K562 (cell line): ENCODE measurements at regions not wholly inside any gene's neighbourhood (a gene's known extent, or its start where the extent isn't known, plus 50 kb on each side); places are given as distances from the start of the nearest gene placed in this dataset.

ENCODE experiments used
- ATAC-seq: fragments of 200-7000 bp; cut with Tn5 transposase; 3 replicates; pipeline ENCODE4 v1.9.1; 2020; ENCODE audit warnings: moderate library complexity
- BruUV-seq: library from RNA; stranded (reverse); fragments of 400-500 nt; replicated peaks from 2 replicates; lab custom pipeline; 2021; lab: Mats Ljungman, UMichigan
- CTCF ChIA-PET: fragments of 300-600 bp; formaldehyde crosslinking; extraction: SDS; loops from one replicate; lab custom pipeline; 2021; ENCODE audit warnings: low intra/inter-chr PET ratio; lab: Yijun Ruan, JAX
- POLR2A ChIA-PET: fragments of 300-600, 350-650 bp; sonication (Branson Sonifier 250); formaldehyde crosslinking; extraction: SDS; loops from one replicate; lab custom pipeline; 2021; ENCODE audit warnings: antibody characterized with exemption, inconsistent platforms; lab: Yijun Ruan, JAX
- DNase-seq, 4 experiments: peaks; one replicate each; pipeline versions ENCODE4 v3.0.0 to v3.0.0-alpha.2; 2011 to 2018; ENCODE audit warnings: low spot score in 3 of 4, mixed read lengths in 3 of 4; ENCODE audit errors: extremely low read depth in 1 of 4
- FAIRE-seq: peaks from 2 replicates; lab custom pipeline; 2011; peaks lifted over from hg19 to GRCh38; lab: Jason Lieb, UNC
- H2AFZ ChIP-seq: 2 replicates; pipeline ENCODE4 v1.6.0; 2011; ENCODE audit warnings: low read depth, low read length, control low read depth, inconsistent platforms
- H3K27ac ChIP-seq: fragments of 200-600 bp; 3 replicates; pipeline ENCODE4 v1.8.0; 2011; ENCODE audit warnings: low read depth, mild to moderate bottlenecking, control low read depth, inconsistent platforms, low read length, moderate library complexity, mixed read lengths; ENCODE audit errors: extremely low read depth
- H3K27me3 ChIP-seq, 2 experiments: fragments of 300-600 bp in 1 of 2; 2 replicates in 1 of 2; 3 replicates in 1 of 2; pipeline versions ENCODE4 v1.6.0 to v1.8.0; 2011; ENCODE audit warnings: inconsistent platforms in 2 of 2, low read length in 2 of 2, mild to moderate bottlenecking in 1 of 2, mixed read lengths in 1 of 2, moderate library complexity in 1 of 2; ENCODE audit not compliant: control insufficient read depth in 2 of 2, insufficient read depth in 2 of 2
- H3K36me3 ChIP-seq: fragments of 300-600 bp; 3 replicates; pipeline ENCODE4 v1.8.0; 2011; ENCODE audit warnings: mild to moderate bottlenecking, low read length, inconsistent platforms; ENCODE audit not compliant: control insufficient read depth, insufficient read depth
- H3K4me1 ChIP-seq, 2 experiments: fragments of 200-600 bp in 1 of 2; replicated peaks in 1 of 2; 2 replicates in 1 of 2; 3 replicates in 1 of 2; pipeline versions ENCODE4 v1.5.1 to v1.8.0; 2011; ENCODE audit warnings: inconsistent platforms in 2 of 2, low read length in 2 of 2, mild to moderate bottlenecking in 1 of 2, mixed read lengths in 1 of 2, moderate library complexity in 1 of 2; ENCODE audit not compliant: control insufficient read depth in 2 of 2, insufficient read depth in 2 of 2
- H3K4me2 ChIP-seq: 2 replicates; pipeline ENCODE4 v1.6.1; 2011; ENCODE audit warnings: low read length, control low read depth, inconsistent platforms, mixed read lengths; ENCODE audit not compliant: insufficient read depth
- H3K4me3 ChIP-seq: fragments of 200-600 bp; sonication (generic), shearing (Covaris generic); 2 replicates; pipeline ENCODE4 v1.5.1; 2016; ENCODE audit warnings: control low read depth, inconsistent platforms
- H3K79me2 ChIP-seq: fragments of 200-600 bp; 3 replicates; pipeline ENCODE4 v1.8.0; 2011; ENCODE audit warnings: low read length, inconsistent platforms; ENCODE audit not compliant: control insufficient read depth, insufficient read depth
- H3K9ac ChIP-seq, 2 experiments: 2 replicates each; pipeline versions ENCODE4 v1.6.0 to v1.6.1; 2011; ENCODE audit warnings: low read depth in 2 of 2, low read length in 2 of 2, control low read depth in 1 of 2, inconsistent platforms in 1 of 2, mild to moderate bottlenecking in 1 of 2, mixed read lengths in 1 of 2; ENCODE audit not compliant: insufficient read depth in 1 of 2
- H3K9me1 ChIP-seq: one replicate; pipeline ENCODE4 v1.6.0; 2011; ENCODE audit warnings: inconsistent platforms, mild to moderate bottlenecking, low read length, moderate library complexity; ENCODE audit not compliant: control insufficient read depth, insufficient read depth
- H3K9me3 ChIP-seq: replicated peaks from 2 replicates; pipeline ENCODE4 v1.5.1; 2011; ENCODE audit warnings: low read depth, low read length, inconsistent platforms; ENCODE audit not compliant: control insufficient read depth, insufficient read depth
- H4K20me1 ChIP-seq: replicated peaks from 2 replicates; pipeline ENCODE4 v1.6.1; 2011; ENCODE audit warnings: low read length, inconsistent platforms, mixed read lengths; ENCODE audit not compliant: control insufficient read depth, insufficient read depth
- CHCHD3 ChIP-seq: fragments of 250-450 bp; sonication (Bioruptor Pico); IDR thresholded peaks from 2 replicates; pipeline ENCODE4 v2.1.2; 2022; ENCODE audit warnings: mild to moderate bottlenecking
- KAT7 ChIP-seq: sonication (generic); formaldehyde crosslinking; IDR thresholded peaks from 2 replicates; pipeline ENCODE4 v1.8.0; 2022; ENCODE audit warnings: missing genetic modification reagents, mild to moderate bottlenecking, borderline replicate concordance
- RUNX1 ChIP-seq: sonication (generic); IDR thresholded peaks from 2 replicates; pipeline ENCODE4 v1.6.1; 2016; ENCODE audit warnings: antibody characterized with exemption, low read depth
- SMAD1 ChIP-seq: fragments of 150-350 bp; IDR thresholded peaks from 2 replicates; pipeline ENCODE4 v1.6.1; 2014; ENCODE audit warnings: low read length, low read depth; ENCODE audit not compliant: partially characterized antibody
- YBX1 ChIP-seq: fragments of 450-650 bp; IDR thresholded peaks from 2 replicates; pipeline ENCODE4 v1.7.1; 2016; ENCODE audit warnings: mild to moderate bottlenecking
- ZBTB1 ChIP-seq: sonication (generic); formaldehyde crosslinking; IDR thresholded peaks from 2 replicates; pipeline ENCODE4 v1.8.1; 2023; ENCODE audit warnings: missing genetic modification reagents, low read depth, mild to moderate bottlenecking, borderline replicate concordance
- ZNF57 ChIP-seq: fragments of 450-650 bp; formaldehyde crosslinking; IDR thresholded peaks from 2 replicates; pipeline ENCODE4 v1.4.0; 2020; ENCODE audit warnings: mild to moderate bottlenecking, moderate library complexity
- ZSCAN32 ChIP-seq: fragments of 450-650 bp; formaldehyde crosslinking; IDR thresholded peaks from 2 replicates; pipeline ENCODE4 v1.4.0; 2020; ENCODE audit warnings: mild to moderate bottlenecking, moderate library complexity
- WGBS: fragments of 100-300 bp; shearing (Covaris generic); methylation state at CpG from one replicate; pipeline ENCODE4 v1.1.6; 2016; ENCODE audit warnings: low coverage, mixed read lengths; ENCODE audit not compliant: insufficient coverage; ENCODE audit errors: missing lambda C conversion rate; 5-methylcytosine and 5-hydroxymethylcytosine counted together
- in situ Hi-C: fragments of 300-500 bp; cut with MboI; formaldehyde crosslinking; loops from 4 replicates; pipeline ENCODE4 v1.15.0; 2018; ENCODE audit warnings: inconsistent platforms, mixed read lengths
- intact Hi-C: fragments of 100-400 bp; cut with micrococcal nuclease; formaldehyde crosslinking; loops from 2 replicates; pipeline ENCODE4 v1.14.2; 2022
- TF ChIP-seq, protein P1 (sequence below): fragments of 450-650 bp; IDR thresholded peaks from 2 replicates; pipeline ENCODE4 v1.6.1; 2014; ENCODE audit warnings: low read depth, mild to moderate bottlenecking, moderate library complexity, borderline replicate concordance
- TF ChIP-seq, protein P2 (sequence below): fragments of 450-650 bp; IDR thresholded peaks from 2 replicates; pipeline ENCODE4 v1.6.1; 2018; ENCODE audit not compliant: partially characterized antibody
- TF ChIP-seq, protein P3 (sequence below): fragments of 250-450 bp; sonication (Bioruptor Pico); IDR thresholded peaks from 2 replicates; pipeline ENCODE4 v1.4.0; 2020; ENCODE audit warnings: mild to moderate bottlenecking, moderate library complexity
- TF ChIP-seq, protein P4 (sequence below): conservative IDR thresholded peaks from 2 replicates; pipeline ENCODE4 v1.6.1; 2011; ENCODE audit warnings: low read depth, mild to moderate bottlenecking, low read length; ENCODE audit not compliant: control insufficient read depth

DNA sequence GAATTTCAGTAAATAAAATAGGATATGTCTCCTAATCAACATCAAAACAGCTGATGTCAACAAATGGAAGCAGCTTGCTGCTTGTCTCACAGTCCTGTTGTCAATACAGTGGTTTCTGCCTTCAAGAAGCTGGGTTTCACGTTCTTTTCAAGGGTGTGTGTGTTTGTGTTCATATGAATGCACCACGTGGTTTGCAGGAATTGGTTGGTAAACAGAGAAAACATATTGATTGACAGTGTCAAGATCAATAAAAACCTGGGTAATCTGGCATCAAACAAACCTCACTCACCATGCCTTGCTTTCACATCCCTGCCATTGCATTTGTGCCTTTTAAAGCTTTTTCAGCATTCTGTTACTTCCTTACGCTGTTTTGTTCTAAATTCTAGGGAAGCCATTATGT, 585.7 kb upstream of the CA10 start (continued):
- TF ChIP-seq, protein P1, sequence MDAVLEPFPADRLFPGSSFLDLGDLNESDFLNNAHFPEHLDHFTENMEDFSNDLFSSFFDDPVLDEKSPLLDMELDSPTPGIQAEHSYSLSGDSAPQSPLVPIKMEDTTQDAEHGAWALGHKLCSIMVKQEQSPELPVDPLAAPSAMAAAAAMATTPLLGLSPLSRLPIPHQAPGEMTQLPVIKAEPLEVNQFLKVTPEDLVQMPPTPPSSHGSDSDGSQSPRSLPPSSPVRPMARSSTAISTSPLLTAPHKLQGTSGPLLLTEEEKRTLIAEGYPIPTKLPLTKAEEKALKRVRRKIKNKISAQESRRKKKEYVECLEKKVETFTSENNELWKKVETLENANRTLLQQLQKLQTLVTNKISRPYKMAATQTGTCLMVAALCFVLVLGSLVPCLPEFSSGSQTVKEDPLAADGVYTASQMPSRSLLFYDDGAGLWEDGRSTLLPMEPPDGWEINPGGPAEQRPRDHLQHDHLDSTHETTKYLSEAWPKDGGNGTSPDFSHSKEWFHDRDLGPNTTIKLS: no peak
- TF ChIP-seq RUNX1 (no peak), ZNF57 (CRISPR knock-in tag) (no peak)

DNA sequence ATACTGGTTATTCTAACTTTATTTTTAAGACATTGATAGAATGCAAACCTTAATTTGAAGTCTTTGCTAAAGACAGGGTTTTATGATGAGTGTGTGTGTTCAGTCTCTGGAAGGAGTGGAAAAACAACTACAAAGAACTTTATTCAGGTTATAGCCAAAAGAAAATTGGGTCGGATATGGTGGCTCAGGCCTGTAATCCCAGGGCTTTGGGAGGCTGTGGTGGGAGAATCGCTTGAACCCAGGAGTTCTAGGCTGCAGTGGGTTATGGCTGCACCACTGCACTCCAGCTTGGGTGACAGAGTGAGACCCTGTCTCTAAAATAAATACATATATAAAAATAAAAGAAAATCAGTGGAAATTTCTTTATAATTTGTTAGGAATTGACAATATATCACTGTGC, 581.5 kb upstream of the CA10 start:
- BruUV-seq: no TSS peak
- Histone ChIP-seq H3K9ac (no peak overlapping the region), H3K4me3 (no peak overlapping the region), H3K4me2 (no peak overlapping the region), H3K9me3 (no peaks in the 10 kb centered on the region), H3K4me1 (no peaks in the 10 kb centered on the region), H3K9me1 (no peaks in the 10 kb centered on the region), H2AFZ (no peak overlapping the region), H3K36me3 (no peaks in the 10 kb centered on the region), H3K27me3 (no peaks in the 10 kb centered on the region), H3K79me2 (no peaks in the 10 kb centered on the region), H3K27ac (no peak overlapping the region), H4K20me1 (no peaks in the 10 kb centered on the region)
- FAIRE-seq: no peak
- ChIA-PET POLR2A (no interaction called here), CTCF (no interaction called here)
- intact Hi-C loops: no loop called here
- WGBS: 0% methylated on average over 2 of the region's 2 CpGs
- in situ Hi-C loops: no loop called here
- no peak for DNase-seq
- ATAC-seq: no peak
- no peak for TF ChIP-seq ZBTB1 (CRISPR knock-in tag)
- TF ChIP-seq CHCHD3 (CRISPR knock-in tag): no peak
- no peak for TF ChIP-seq KAT7 (CRISPR knock-in tag)
- no peak for TF ChIP-seq SMAD1
- no peak for TF ChIP-seq ZSCAN32 (CRISPR knock-in tag)
- no peak for TF ChIP-seq YBX1
- TF ChIP-seq, protein P2, sequence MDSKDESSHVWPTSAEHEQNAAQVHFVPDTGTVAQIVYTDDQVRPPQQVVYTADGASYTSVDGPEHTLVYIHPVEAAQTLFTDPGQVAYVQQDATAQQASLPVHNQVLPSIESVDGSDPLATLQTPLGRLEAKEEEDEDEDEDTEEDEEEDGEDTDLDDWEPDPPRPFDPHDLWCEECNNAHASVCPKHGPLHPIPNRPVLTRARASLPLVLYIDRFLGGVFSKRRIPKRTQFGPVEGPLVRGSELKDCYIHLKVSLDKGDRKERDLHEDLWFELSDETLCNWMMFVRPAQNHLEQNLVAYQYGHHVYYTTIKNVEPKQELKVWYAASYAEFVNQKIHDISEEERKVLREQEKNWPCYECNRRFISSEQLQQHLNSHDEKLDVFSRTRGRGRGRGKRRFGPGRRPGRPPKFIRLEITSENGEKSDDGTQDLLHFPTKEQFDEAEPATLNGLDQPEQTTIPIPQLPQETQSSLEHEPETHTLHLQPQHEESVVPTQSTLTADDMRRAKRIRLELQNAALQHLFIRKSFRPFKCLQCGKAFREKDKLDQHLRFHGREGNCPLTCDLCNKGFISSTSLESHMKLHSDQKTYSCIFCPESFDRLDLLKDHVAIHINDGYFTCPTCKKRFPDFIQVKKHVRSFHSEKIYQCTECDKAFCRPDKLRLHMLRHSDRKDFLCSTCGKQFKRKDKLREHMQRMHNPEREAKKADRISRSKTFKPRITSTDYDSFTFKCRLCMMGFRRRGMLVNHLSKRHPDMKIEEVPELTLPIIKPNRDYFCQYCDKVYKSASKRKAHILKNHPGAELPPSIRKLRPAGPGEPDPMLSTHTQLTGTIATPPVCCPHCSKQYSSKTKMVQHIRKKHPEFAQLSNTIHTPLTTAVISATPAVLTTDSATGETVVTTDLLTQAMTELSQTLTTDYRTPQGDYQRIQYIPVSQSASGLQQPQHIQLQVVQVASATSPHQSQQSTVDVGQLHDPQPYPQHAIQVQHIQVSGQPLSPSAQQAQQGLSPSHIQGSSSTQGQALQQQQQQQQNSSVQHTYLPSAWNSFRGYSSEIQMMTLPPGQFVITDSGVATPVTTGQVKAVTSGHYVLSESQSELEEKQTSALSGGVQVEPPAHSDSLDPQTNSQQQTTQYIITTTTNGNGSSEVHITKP: no peak
- TF ChIP-seq, protein P3, sequence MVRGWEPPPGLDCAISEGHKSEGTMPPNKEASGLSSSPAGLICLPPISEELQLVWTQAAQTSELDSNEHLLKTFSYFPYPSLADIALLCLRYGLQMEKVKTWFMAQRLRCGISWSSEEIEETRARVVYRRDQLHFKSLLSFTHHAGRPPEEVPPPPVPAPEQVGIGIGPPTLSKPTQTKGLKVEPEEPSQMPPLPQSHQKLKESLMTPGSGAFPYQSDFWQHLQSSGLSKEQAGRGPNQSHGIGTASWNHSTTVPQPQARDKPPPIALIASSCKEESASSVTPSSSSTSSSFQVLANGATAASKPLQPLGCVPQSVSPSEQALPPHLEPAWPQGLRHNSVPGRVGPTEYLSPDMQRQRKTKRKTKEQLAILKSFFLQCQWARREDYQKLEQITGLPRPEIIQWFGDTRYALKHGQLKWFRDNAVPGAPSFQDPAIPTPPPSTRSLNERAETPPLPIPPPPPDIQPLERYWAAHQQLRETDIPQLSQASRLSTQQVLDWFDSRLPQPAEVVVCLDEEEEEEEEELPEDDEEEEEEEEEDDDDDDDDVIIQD (CRISPR knock-in tag): no peak
- TF ChIP-seq, protein P4, sequence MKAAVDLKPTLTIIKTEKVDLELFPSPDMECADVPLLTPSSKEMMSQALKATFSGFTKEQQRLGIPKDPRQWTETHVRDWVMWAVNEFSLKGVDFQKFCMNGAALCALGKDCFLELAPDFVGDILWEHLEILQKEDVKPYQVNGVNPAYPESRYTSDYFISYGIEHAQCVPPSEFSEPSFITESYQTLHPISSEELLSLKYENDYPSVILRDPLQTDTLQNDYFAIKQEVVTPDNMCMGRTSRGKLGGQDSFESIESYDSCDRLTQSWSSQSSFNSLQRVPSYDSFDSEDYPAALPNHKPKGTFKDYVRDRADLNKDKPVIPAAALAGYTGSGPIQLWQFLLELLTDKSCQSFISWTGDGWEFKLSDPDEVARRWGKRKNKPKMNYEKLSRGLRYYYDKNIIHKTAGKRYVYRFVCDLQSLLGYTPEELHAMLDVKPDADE: no peak
